IPS-11a (cell line): ENCODE measurements at regions not wholly inside any gene's neighbourhood (a gene's known extent, or its start where the extent isn't known, plus 50 kb on each side); places are given as distances from the start of the nearest gene placed in this dataset.
"Not testable (repeated sequence)": the region's sequence is repeated elsewhere in the genome, so short reads cannot be mapped to it uniquely, and the experiment has no call there.

ENCODE experiments used
- H3K4me3 ChIP-seq: one replicate; pipeline ENCODE4 v1.5.1; 2013; ENCODE audit warnings: low read depth, low read length, control low read depth

- H3K4me3 ChIP-seq, result no peak overlapping the region
Observed at GRCh38 chr9:30293231-30293630, 2091.2 kb upstream of the ACO1 start.

GRCh38 chr9:30299126-30299780, 2085.2 kb upstream of the ACO1 start:
- no peak overlapping the region for H3K4me3 ChIP-seq

- H3K4me3 ChIP-seq, result no peak overlapping the region
Observed at GRCh38 chr9:30301271-30301963, 2083.0 kb upstream of the ACO1 start.

GRCh38 chr9:30310711-30311110, 2073.7 kb upstream of the ACO1 start:
- H3K4me3 ChIP-seq, result no peak overlapping the region

GRCh38 chr9:30329431-30329830, 2055.0 kb upstream of the ACO1 start:
- no peak overlapping the region for H3K4me3 ChIP-seq

GRCh38 chr9:30348904-30349303, 2035.5 kb upstream of the ACO1 start:
- H3K4me3 ChIP-seq, result no peak overlapping the region

- H3K4me3 ChIP-seq, result no peak overlapping the region
Observed at GRCh38 chr9:30349526-30350513, 2034.6 kb upstream of the ACO1 start.

- H3K4me3 ChIP-seq, result no peak overlapping the region
Observed at GRCh38 chr9:30356221-30356620, 2028.2 kb upstream of the ACO1 start.

- H3K4me3 ChIP-seq, result no peak overlapping the region
Observed at GRCh38 chr9:30362373-30362772, 2022.1 kb upstream of the ACO1 start.

GRCh38 chr9:30366140-30366539, 2018.3 kb upstream of the ACO1 start:
- not testable (repeated sequence) for H3K4me3 ChIP-seq

- H3K4me3 ChIP-seq, result no peak overlapping the region
Observed at GRCh38 chr9:30382271-30382670, 2002.2 kb upstream of the ACO1 start.

GRCh38 chr9:30410273-30410672, 1974.2 kb upstream of the ACO1 start:
- no peak overlapping the region for H3K4me3 ChIP-seq

GRCh38 chr9:30411571-30411970, 1972.9 kb upstream of the ACO1 start:
- no peak overlapping the region for H3K4me3 ChIP-seq

GRCh38 chr9:30459156-30459555, 1925.3 kb upstream of the ACO1 start:
- no peak overlapping the region for H3K4me3 ChIP-seq

- H3K4me3 ChIP-seq, result no peak overlapping the region
Observed at GRCh38 chr9:30476826-30477225, 1907.6 kb upstream of the ACO1 start.

- H3K4me3 ChIP-seq, result no peak overlapping the region
Observed at GRCh38 chr9:30478684-30479083, 1905.8 kb upstream of the ACO1 start.

GRCh38 chr9:30482499-30482898, 1901.9 kb upstream of the ACO1 start:
- H3K4me3 ChIP-seq, result no peak overlapping the region

- H3K4me3 ChIP-seq, result no peak overlapping the region
Observed at GRCh38 chr9:30484690-30485089, 1899.8 kb upstream of the ACO1 start.

- H3K4me3 ChIP-seq, result no peak overlapping the region
Observed at GRCh38 chr9:30504502-30504905, 1879.9 kb upstream of the ACO1 start.

GRCh38 chr9:30505311-30505710, 1879.1 kb upstream of the ACO1 start:
- no peak overlapping the region for H3K4me3 ChIP-seq

GRCh38 chr9:30506749-30507148, 1877.7 kb upstream of the ACO1 start:
- H3K4me3 ChIP-seq, result no peak overlapping the region

GRCh38 chr9:30507166-30507565, 1877.3 kb upstream of the ACO1 start:
- H3K4me3 ChIP-seq, result no peak overlapping the region
